ENCODE measurements at regions not wholly inside any gene's neighbourhood (a gene's known extent, or its start where the extent isn't known, plus 50 kb on each side); places are given as distances from the start of the nearest gene placed in this dataset.

DNA sequence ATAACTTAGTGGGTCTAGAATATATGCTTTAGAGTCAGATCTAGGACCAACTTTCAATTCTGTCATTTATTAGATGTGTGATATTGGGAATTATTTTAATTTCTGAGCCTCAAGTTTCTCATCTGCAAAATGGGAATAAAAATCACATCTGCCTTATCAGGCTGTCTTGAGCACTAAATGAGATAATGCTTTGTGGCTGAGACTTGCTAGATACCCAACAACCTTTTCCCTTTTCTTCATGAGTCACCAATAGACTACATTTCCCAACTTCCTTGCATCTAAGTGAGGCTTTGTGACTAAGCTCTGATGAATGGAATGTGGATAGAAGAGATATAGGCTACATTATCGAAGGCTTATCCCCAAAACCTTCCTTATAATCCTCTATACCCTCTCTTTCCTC lies 220.7 kb upstream of the SESN3 start:
- H3K9me3 ChIP-seq = no peaks in the 10 kb centered on the region

GRCh38 chr11:95451261-95451660 lies 220.3 kb upstream of the SESN3 start:
- no peaks in the 10 kb centered on the region for H3K9me3 ChIP-seq
- no peak overlapping the region for H3K4me3 ChIP-seq
- no peak overlapping the region for H3K27ac ChIP-seq
- TF ChIP-seq Cebpa-rat (IDR thresholded peaks at IDR 0.05) = no peak
- H4K20me1 ChIP-seq = no peaks in the 10 kb centered on the region
- H3K9ac ChIP-seq = no peak overlapping the region
- no peaks in the 10 kb centered on the region for H3K27me3 ChIP-seq
- H3K36me3 ChIP-seq = no peaks in the 10 kb centered on the region
- H3K4me2 ChIP-seq = no peak overlapping the region
- H3K4me1 ChIP-seq = no peaks in the 10 kb centered on the region

More for the DNA sequence above, 220.7 kb upstream of the SESN3 start:
- no peaks in the 10 kb centered on the region for H3K4me1 ChIP-seq
- H4K20me1 ChIP-seq = no peaks in the 10 kb centered on the region
- no peak overlapping the region for H3K4me2 ChIP-seq
- no peak overlapping the region for H3K4me3 ChIP-seq
- no peak overlapping the region for H3K9ac ChIP-seq
- H3K36me3 ChIP-seq = no peaks in the 10 kb centered on the region
- no peak for TF ChIP-seq Cebpa-rat (IDR thresholded peaks at IDR 0.05)
- no peak overlapping the region for H3K27ac ChIP-seq
- no peaks in the 10 kb centered on the region for H3K27me3 ChIP-seq

GRCh38 chr11:95450547-95451123 lies 219.6 kb upstream of the SESN3 start:
- Histone ChIP-seq H3K27me3 (no peaks in the 10 kb centered on the region), H3K9me3 (no peaks in the 10 kb centered on the region), H3K4me2 (no peak overlapping the region), H3K9ac (no peak overlapping the region), H3K4me3 (no peak overlapping the region), H3K4me1 (no peaks in the 10 kb centered on the region), H3K27ac (no peak overlapping the region), H3K36me3 (no peaks in the 10 kb centered on the region), H4K20me1 (no peaks in the 10 kb centered on the region)
- TF ChIP-seq Cebpa-rat (IDR thresholded peaks at IDR 0.05) = no peak

DNA sequence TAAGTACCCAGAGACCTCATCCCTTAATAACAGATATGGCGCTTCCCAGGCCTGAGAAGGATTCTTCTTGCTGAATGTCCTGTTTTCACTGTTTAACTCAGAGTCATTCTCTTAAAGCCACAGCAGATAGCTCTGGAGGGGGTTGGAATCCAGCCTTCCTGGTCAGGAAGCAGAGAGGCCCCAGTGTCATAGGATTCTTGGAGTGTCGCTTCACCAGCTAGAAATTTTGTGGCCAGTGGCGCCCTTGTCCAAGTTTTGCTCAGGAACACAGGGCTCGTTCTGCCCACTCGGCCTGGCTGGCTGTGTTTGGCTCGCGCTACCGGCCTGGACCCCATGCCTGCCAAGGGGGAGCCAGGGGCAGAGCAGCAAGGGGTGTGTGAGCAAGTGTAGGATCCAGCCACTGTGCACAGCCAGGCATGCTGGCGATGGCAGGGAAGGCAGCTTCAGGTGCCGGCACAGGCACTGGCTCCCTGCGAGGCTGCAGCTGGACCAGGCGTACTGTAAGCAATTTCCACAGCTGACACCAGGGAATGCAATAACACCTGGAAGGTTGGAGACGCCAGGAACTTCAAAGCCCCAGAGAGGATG lies 214.8 kb upstream of the SESN3 start:
- Histone ChIP-seq H4K20me1 (no peaks in the 10 kb centered on the region), H3K9ac (no peak overlapping the region), H3K4me2 (no peak overlapping the region), H3K27me3 (no peaks in the 10 kb centered on the region), H3K4me1 (no peaks in the 10 kb centered on the region), H3K27ac (no peak overlapping the region), H3K4me3 (no peak overlapping the region), H3K36me3 (no peaks in the 10 kb centered on the region), H3K9me3 (no peaks in the 10 kb centered on the region)
- no peak for TF ChIP-seq Cebpa-rat (IDR thresholded peaks at IDR 0.05)

GRCh38 chr11:95444309-95445241 lies 213.6 kb upstream of the SESN3 start:
- no peaks in the 10 kb centered on the region for H4K20me1 ChIP-seq
- no peaks in the 10 kb centered on the region for H3K27me3 ChIP-seq
- no peak overlapping the region for H3K4me3 ChIP-seq
- no peaks in the 10 kb centered on the region for H3K4me1 ChIP-seq
- TF ChIP-seq Cebpa-rat (IDR thresholded peaks at IDR 0.05) = no peak
- H3K4me2 ChIP-seq = no peak overlapping the region
- H3K9ac ChIP-seq = no peak overlapping the region
- no peaks in the 10 kb centered on the region for H3K9me3 ChIP-seq
- no peaks in the 10 kb centered on the region for H3K36me3 ChIP-seq
- no peak overlapping the region for H3K27ac ChIP-seq

DNA sequence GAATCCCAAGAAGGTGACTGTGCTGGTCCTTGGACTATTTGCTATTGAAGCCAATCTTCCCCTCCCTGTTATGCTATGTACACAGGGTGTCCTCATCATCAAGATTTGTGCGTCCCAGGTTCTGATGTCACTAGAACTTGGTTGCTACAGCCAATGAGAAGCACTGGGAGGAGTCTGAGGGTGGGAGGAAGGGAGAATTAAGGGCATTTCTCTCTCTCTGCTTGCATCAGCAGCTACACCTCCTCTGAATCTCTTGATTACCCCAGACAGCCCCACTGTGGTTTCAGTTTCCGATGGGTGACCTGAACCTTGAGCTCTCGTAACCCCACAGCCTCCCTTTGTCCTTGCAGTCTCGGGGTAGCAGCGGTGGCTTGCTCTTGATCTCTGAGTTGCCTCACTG lies 212.4 kb upstream of the SESN3 start:
- Histone ChIP-seq H3K4me3 (no peak overlapping the region), H3K27ac (no peak overlapping the region), H4K20me1 (no peaks in the 10 kb centered on the region), H3K4me1 (no peaks in the 10 kb centered on the region), H3K27me3 (no peaks in the 10 kb centered on the region), H3K4me2 (no peak overlapping the region), H3K9ac (no peak overlapping the region), H3K36me3 (no peaks in the 10 kb centered on the region), H3K9me3 (no peaks in the 10 kb centered on the region)
- TF ChIP-seq Cebpa-rat (IDR thresholded peaks at IDR 0.05) = no peak

DNA sequence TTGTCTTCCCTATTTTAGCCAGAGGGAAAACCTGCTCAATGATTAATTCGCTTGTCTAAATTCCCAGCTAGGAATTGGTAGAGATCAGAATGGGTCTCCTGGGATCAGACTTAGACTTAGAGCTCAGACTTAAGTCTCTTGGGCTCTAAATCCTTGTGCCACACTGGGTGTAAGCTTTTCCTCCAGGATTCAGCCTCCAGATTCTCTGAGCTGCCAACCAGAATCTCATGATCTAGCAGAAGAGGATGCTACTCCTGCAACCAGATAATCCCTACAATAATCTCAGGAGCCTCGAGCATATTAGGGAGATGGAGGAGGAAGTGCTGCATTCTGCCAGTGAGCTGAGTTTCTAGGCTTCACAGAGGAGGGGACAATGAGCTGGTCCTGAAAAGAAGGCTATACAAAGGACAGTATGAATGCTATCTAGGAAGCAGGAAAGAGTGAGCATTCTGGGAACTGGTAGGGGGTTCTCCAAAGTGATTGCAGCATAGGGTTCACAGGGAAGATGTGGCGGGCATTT lies 211.6 kb upstream of the SESN3 start:
- Histone ChIP-seq H3K27me3 (no peaks in the 10 kb centered on the region), H3K4me2 (no peak overlapping the region), H3K4me1 (no peaks in the 10 kb centered on the region), H3K27ac (no peak overlapping the region), H3K9ac (no peak overlapping the region), H3K4me3 (no peak overlapping the region), H4K20me1 (no peaks in the 10 kb centered on the region), H3K9me3 (no peaks in the 10 kb centered on the region), H3K36me3 (no peaks in the 10 kb centered on the region)
- TF ChIP-seq Cebpa-rat (IDR thresholded peaks at IDR 0.05) = no peak

- H4K20me1 ChIP-seq = no peaks in the 10 kb centered on the region
- H3K4me3 ChIP-seq = no peak overlapping the region
- H3K9ac ChIP-seq = no peak overlapping the region
- H3K4me1 ChIP-seq = no peaks in the 10 kb centered on the region
- no peak overlapping the region for H3K27ac ChIP-seq
- no peak for TF ChIP-seq Cebpa-rat (IDR thresholded peaks at IDR 0.05)
- H3K4me2 ChIP-seq = no peak overlapping the region
- H3K36me3 ChIP-seq = no peaks in the 10 kb centered on the region
- H3K9me3 ChIP-seq = no peaks in the 10 kb centered on the region
- no peaks in the 10 kb centered on the region for H3K27me3 ChIP-seq
Observed at GRCh38 chr11:95435628-95436353, 204.8 kb upstream of the SESN3 start.

GRCh38 chr11:95435192-95435591 lies 204.2 kb upstream of the SESN3 start:
- no peak for TF ChIP-seq Cebpa-rat (IDR thresholded peaks at IDR 0.05)
- Histone ChIP-seq H3K9ac (no peak overlapping the region), H3K27ac (no peak overlapping the region), H3K27me3 (no peaks in the 10 kb centered on the region), H3K36me3 (no peaks in the 10 kb centered on the region), H4K20me1 (no peaks in the 10 kb centered on the region), H3K9me3 (no peaks in the 10 kb centered on the region), H3K4me1 (no peaks in the 10 kb centered on the region), H3K4me3 (no peak overlapping the region), H3K4me2 (no peak overlapping the region)
